Stimulated activated CD8-positive, alpha-beta memory T cell treated with anti-CD3 and anti-CD28 coated beads, Interleukin-4, amount 100 ng/mL, for 24 hours (primary cell): ENCODE measurements at regions not wholly inside any gene's neighbourhood (a gene's known extent, or its start where the extent isn't known, plus 50 kb on each side); places are given as distances from the start of the nearest gene placed in this dataset.

Experiments used
- DNase-seq: peaks from one replicate; pipeline ENCODE4 v3.0.0-alpha.2; 2020; ENCODE audit warnings: low read depth

DNA sequence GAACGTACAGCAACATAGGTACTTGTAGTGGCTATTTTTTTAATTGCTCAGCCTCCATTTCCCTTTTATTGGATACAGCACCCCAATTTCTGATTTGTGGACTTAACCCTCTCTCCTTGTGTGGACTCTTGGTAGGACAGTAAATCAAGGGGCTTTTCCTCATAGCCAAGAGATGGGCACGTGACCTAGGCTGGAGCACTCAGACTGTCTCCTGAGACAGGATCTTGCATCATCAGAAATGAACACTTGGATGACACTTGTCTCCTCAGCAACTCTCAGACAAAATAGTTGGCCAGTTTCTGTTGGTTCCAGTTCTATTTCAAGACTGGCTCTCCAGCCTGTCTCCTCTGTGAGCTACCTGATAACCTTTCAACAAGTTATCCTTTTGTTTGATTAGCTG, 112.9 kb upstream of the ZNF678 start:
- no peak for DNase-seq

DNA sequence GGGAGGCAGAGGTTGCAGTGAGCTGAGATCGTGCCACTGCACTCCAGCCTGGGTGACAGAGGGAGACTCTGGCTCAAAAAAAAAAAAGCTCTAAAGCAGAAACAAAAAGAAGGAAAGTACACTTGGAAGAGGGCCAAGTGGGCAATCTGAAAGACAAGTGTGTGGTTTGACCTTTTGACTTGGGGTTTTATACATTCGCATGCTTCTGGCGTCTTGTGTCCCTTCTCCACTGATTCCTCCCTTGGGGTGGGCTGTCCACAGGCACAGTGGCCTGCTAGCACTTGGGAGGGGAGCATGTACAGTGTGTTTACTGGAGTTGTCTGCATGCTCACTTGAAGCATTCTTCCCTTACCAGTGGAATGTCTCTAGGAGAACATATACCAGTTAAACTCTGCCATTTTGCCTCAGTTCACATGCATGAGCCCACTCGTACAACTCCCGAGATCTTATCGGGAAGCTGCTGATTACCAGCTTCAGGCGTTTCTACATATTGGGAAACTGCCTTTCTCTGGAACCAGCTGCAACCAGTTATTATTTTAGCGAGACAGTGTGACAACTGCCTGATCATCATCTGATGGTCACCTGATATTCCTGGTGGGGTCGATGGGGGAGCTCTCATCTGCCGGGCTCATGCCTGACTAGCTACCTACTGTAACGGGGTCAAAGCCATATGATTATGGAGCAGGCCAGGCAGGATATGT, 113.5 kb upstream of the ZNF678 start:
- DNase-seq: no peak

GRCh38 chr1:227449051-227449450, 114.3 kb upstream of the ZNF678 start:
- peak; percentile 5 for DNase-seq

GRCh38 chr1:227447531-227447990, 115.8 kb upstream of the ZNF678 start:
- no peak for DNase-seq

DNA sequence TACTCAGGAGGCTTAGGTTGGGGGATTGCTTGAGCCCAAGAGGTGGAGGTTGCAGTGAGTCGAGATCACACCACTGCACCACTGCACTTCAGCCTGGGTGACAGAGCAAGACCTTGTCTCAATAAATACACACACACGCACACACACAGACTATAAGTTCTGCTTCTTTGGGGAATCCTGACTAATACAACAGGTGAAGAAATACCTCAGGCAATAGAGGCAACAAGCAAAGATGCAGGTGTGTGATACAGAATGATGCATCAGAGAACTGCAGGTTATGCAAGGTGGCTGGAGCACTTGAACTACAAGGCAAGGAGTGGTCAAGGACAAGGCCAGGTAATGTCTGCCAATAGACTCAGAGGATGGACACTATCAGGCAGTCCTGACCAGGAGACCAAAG, 117.6 kb upstream of the ZNF678 start:
- no peak for DNase-seq

GRCh38 chr1:227445092-227445674, 118.2 kb upstream of the ZNF678 start:
- DNase-seq: no peak

DNA sequence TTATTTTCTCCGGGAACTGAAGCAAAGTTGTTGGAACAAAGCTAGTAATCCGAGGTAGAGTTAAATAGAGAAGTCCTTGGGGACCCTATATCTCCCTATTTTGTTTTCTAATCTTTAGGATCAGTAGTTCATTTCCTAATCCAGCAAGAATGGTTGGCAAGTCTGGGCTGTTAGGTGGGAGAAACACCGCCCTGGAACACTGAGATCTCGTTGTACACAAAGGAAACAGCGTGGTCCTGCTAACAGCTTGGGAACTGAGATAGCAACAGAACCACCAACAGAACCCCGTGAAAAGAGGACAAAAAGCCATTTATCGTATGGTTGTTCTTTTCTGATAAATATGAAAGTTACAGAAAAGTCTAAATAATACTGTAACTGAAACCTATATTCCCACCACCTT, 121.9 kb upstream of the CDC42BPA start:
- no peak for DNase-seq

- DNase-seq: no peak
These were observed 119.3 kb upstream of the CDC42BPA start for GRCh38 chr1:227437495-227438008.

- no peak for DNase-seq
These were observed 116.6 kb upstream of the CDC42BPA start for GRCh38 chr1:227434808-227435444.

DNA sequence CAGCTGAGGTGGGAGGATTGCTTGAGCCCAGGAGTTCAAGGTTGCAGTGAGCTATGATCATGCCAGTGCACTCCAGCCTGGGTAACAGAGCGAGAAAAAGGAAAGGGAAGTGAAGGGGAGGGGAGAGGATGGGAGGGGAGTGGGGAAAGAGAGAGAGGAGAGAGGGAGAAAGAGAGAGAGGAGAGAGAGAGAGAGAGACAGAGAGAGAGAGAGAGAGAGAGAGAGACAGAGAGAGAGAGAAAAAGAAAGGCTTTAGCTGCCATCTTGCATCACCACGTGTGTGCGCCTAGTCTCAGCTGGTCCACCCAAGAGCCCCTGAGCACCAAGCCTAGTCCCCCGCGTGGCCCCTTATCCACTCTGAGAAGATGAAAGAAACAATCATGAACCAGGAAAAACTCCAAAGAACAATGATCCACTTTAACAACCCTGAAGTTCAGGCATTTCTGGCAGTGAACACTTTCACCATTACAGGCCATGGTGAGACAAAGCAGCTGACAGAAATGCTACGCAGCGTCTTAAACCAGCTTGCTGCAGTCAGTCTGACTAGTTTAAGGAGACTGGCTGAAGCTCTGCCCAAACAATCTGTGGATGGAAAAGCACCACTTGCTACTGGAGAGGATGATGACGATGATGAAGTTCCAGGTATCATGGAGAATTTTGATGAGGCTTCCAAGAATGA, 115.5 kb upstream of the CDC42BPA start:
- DNase-seq: no peak

DNA sequence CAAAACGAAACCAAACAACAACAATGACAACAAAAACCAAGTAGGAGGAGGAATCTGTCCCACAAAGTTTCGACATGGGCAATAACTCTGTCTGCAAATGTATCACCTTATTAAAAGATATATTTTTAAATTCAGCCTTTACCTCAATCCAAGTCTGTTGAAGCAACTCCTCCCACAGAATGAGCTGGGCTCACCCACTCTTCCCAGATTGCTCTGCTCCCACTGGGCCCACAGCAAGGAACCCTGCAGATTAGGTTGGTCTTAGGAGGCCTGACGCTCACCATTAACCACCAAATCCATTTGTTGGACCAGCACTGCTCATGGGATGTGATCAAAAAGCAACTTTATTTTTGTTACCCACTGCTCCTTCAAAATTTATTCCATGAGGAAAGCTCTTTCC, 114.7 kb upstream of the CDC42BPA start:
- DNase-seq: no peak

DNA sequence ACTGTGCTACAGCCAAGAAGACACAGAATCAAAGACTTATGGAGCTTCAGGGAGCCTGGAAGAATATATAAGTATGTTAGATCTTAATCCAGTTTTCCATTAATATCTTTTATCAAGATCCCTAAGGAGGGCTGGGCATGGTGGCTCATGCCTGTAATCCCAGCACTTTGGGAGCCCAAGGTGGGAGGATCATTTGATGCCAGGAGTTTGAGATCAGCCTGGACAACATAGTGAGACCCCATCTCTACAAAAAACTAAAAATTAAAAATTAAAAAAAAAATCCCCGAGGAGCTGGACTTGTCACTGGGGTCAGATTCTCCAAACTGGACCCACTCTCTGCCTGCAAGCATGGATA, 113.9 kb upstream of the CDC42BPA start:
- no peak for DNase-seq

- DNase-seq: no peak
These were observed 111.4 kb upstream of the CDC42BPA start for GRCh38 chr1:227429447-227430359.

DNA sequence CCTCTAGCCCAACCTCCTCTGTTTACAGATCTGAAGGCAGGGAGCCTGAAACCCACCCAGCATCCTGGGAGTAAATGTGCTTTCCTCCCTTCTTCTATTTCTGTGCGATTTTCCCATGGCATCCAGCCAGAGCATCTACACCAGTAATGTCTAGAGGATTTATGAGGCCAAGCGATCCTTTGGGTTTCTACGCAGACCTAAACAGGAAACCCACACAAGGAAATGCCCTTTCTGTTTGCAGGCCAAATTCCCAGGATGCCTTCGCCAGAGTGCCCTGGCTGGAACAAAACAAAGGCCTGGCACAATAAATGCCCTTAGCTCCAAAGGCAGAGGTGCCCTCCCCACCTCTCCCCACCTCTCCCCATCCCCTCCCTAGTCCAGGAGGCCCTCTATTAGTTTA, 110.5 kb upstream of the CDC42BPA start:
- DNase-seq: no peak

DNA sequence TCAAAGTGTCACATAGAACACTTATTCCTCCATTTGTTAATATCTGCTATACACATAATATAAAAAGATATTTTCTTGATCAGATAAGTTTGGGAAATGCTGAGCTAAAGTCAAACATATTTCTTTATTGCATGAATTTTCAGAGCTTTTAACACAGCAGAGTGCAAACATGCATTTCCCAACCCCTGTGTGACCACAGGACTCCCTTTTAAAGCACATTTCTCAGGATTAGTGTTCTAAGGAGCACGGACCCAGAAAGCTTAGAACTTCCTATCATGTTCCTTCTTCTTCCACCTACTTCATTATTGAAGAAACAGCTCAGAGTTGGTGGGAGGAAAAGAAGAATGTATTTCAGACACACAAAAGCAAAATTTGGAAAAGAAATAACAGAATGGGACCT, 109.1 kb upstream of the CDC42BPA start:
- DNase-seq: no peak

DNA sequence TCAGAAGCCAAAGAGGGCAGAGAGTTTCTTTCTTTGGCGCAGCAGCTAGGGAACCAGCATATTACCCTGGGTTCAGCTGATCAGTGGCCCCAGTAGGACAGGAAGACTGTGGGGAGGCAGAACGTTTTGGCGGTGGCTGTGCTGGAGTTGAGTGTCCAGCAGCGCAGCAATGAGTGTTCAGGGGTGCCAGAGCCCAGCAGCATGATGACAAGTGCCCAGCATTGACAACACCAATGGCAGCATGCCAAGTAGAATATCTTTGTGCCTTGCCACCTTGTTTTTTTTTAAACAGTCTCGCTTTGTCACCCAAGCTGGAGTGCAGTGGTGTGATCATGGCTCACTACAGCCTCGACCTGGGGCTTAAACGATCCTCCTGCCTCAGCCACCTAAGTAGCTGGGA, 106.7 kb upstream of the CDC42BPA start:
- DNase-seq: no peak

DNA sequence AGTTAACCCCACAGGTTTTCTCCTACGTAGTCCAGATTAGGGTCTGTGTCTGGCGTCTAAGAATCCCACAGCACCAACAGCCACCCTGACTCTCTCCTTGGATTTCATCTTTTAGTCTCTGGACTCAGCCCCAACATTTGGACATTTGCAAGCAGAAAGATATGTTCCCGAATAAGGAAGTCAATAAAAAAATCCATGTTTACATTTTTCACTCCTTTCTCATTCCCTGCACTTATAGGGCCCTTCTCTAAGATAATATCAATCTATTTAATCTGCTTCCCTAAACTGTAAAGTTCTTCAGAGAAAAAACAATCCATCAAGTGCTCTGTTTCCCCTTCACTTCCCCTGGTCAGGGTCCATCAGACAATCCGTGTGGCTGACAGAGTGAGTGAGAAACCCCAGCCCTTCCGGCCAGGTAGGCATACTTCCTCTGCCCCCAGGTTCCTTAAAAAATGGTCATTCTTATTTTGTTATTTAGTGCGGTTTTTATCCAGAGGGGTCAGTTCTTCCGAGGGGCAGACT, 105.9 kb upstream of the CDC42BPA start:
- no peak for DNase-seq

- no peak for DNase-seq
These were observed 104.3 kb upstream of the CDC42BPA start for GRCh38 chr1:227422581-227422980.

DNA sequence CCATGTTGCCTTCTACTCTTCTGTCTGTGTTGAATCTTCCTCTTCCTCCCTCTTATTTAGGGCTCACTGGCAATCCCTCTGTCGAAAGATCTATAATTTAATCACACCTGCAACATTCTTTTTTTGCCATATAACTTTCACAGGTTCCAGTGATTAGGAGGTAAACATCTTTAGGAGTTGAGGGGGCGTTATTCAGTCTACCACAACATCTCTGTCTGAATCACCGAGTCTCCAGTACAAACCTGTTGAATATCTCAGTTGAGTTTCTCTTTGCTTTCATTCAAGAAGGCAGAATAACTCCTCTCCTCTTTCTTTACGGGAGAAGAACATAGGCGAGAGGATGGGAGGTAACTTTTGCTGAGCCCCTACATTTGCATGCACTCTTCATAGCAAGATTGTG, 101.9 kb upstream of the CDC42BPA start:
- DNase-seq: no peak

- no peak for DNase-seq
These were observed 99.6 kb upstream of the CDC42BPA start for GRCh38 chr1:227417756-227418480.
